HG02870 (cell line): ENCODE measurements at regions not wholly inside any gene's neighbourhood (a gene's known extent, or its start where the extent isn't known, plus 50 kb on each side); places are given as distances from the start of the nearest gene placed in this dataset.

Experiments used
- ATAC-seq: cut with Tn5 transposase; IDR thresholded peaks from one replicate; pipeline ENCODE4 v1.9.1; 2021; ENCODE audit warnings: mild to moderate bottlenecking, moderate library complexity; ENCODE audit not compliant: unreplicated experiment

DNA sequence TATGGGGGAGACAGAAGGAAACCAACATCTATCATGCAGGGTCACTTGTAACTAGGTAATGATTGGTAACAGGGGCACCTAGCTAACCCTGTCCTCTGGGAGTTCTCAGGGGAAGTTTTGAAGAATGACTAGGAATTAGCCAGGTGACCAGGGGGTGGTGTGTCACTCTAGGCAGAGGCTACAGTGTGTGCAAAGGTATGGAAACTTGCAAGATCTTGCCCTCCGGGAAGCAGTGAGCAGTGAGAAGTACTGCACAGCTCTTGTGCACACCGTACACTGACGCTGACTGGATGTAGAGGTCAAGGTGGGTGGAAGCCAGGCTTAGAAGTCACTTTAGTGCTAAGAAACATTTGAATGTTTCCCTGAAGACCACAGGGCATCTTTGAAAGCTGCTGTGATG is 62.9 kb upstream of the LMO4 start:
- no peak for ATAC-seq

GRCh38 chr1:87268111-87268510 is 60.6 kb upstream of the LMO4 start:
- no peak for ATAC-seq

- ATAC-seq: no peak
Observed at GRCh38 chr1:87269921-87270320, 58.8 kb upstream of the LMO4 start.

- ATAC-seq: no peak
Observed at GRCh38 chr1:87273291-87273690, 55.4 kb upstream of the LMO4 start.

DNA sequence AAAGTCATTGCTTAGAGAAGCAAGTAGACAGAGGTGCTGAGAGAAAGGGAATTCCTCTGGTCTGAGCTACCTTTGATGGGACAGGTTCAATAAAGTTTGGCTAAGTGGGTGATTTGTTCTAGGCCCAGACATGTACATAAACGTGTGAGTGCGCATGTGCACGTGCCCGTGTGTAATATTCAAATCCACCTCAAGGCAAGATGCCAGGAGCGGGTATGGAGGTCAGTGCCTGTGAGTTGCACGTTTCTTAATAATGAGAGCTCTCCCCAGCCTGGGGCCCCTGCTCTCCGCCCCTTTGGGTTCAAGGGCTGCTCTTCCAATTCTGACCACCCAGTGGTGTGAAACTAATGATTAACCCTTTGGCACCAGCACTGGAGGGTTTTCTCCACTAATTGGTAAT is 53.8 kb upstream of the LMO4 start:
- no peak for ATAC-seq

- no peak for ATAC-seq
Observed at GRCh38 chr1:87278825-87279535, 49.7 kb upstream of the LMO4 start.
